ENCODE measurements at regions not wholly inside any gene's neighbourhood (a gene's known extent, or its start where the extent isn't known, plus 50 kb on each side); places are given as distances from the start of the nearest gene placed in this dataset.
"Not testable (repeated sequence)": the region's sequence is repeated elsewhere in the genome, so short reads cannot be mapped to it uniquely, and the experiment has no call there.

DNA sequence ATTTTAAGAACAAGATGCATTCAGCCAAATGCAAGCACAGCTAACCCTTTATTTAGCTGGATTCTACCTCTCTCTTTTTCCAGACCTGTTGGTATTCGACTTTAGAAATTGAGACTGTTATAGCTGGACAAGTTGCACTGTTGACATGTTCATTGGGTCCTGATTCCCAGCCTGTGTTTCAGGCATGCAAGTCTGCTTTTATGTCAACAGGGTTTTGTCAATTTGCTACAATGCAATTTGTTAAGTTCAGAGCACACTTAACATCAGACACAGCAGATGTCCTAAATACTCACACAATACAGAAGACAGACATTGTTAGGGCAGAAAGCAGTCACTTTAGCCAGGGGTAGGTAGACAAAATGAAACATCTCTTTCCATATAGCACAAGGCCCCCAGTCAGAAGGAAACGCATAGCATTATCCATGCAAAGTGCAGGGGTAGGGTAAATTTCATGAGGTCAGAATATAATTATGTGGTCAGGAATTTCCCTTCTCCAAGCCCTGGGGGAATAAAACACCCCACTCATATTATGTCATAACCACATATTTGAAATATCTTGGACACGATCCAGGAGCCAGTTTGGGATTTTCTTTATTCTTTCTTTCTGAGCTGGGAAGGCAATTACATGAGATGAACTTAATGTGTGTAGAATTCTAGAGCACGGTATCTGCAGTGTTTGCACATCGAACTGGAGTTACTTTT, 504.1 kb downstream of the NTRK3 start:
- DNase-seq: no peak

GRCh38 chr15:87748483-87748882, 508.1 kb downstream of the NTRK3 start:
- DNase-seq: no peak

- no peak for DNase-seq
These were observed 509.5 kb downstream of the NTRK3 start for GRCh38 chr15:87747087-87747486.

GRCh38 chr15:87746333-87746732, 510.2 kb downstream of the NTRK3 start:
- no peak for DNase-seq

DNA sequence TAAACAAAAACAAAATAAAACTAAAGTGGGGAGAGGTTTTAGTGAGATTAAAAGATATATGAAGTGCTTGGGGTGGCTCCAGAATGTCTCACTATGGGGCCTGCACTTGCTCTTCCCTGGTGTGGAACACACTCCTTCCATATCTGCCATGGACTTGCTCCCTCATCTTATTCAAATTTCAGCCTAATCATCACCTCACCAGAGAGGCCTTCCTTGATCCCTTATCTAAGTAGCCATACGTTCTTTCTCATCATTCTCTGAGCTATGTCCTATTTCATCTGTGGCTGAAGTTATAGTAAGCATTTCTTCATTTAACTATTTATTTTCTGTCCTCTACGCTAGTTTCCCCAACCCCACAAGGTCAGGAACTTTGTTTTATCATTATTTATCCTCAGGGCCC, 511.7 kb downstream of the NTRK3 start:
- no peak for DNase-seq

DNA sequence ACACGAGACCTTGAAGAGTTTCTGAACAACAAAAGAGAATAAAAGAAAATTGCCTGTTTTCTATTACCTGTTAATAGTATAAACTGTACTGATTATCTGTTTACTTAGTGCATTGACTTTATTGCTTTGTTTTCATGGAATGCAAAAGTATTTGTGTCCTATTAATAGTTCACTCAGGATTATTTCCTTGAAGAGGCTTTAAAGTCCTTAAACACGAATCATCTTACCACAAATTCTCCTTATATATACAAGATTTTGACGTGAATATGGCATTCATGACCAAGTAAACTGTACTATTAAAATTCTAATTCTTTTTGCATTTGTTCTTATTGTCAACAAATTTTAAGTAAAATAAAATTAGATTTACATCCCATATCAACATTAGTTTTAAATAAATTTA, 513.0 kb downstream of the NTRK3 start:
- DNase-seq: no peak

- DNase-seq: no peak
These were observed 515.2 kb downstream of the NTRK3 start for GRCh38 chr15:87741350-87741749.

DNA sequence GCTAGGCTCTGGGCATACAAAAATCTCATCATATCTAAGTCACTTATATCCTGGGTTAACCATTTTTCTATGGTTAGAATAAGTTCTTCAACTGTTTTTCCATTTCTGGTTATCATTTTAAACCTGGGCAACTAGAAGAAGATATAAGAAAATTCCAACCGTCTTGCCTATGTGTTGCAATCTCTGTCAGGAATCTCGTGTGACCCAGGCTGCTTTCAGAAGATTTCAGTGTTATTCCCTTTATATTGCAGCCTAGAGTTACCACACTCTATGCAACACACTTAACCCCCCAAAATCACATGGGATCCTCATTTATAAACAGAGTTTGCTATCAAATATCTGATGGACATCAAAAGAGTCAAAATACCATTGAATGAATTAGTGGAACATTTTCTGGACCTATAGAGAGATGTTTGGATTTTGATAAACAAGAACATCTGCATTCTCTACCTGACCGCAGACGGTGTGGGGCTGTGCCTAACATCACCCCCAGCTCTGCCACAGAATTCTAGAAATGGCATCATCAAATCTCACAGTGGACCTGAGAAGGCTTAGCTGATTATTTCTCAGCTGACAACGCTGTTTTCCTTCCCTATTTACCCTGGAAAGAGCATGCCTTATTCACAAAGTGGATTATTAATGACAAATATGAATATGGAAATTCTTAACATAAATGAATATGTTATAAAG, 515.7 kb downstream of the NTRK3 start:
- no peak for DNase-seq

DNA sequence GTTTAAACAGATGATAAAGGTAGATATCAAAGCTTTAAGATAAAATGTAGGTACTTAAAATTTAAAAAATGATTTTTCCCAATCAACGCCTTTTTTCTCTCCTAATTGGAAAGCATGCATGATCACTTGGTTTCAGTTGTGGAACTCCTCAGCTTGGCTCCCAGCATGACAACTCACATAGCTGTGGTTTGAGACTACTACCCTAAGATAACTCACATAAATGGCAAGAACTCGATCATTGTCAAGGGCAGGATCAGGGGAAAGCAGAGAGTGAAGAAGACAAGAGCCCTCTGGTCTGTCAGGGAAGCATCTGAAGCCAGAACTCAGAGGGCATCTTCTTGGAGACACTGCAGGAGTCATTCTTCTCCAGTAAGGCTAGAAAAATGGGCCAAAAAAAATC, 516.7 kb downstream of the NTRK3 start:
- DNase-seq: no peak

DNA sequence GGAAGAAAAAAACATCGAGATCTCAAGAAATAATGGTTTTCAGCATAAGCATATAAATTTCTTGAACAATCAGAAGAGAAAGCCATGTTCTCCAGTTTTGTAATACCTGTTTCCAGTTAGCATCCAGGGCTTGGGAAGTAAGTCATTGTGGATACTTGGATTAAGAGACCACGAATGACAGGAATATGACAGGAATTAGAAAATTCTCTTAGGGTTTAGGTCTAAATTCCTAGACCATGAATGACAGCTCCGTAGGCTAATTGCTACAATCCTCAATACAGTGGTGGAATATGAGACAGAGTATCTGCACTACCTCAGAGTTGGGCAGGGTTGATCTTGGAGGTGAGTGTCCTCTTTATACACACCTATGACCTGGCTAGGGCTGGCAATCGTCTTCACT, 517.5 kb downstream of the NTRK3 start:
- DNase-seq: no peak

GRCh38 chr15:87737460-87737859, 519.1 kb downstream of the NTRK3 start:
- DNase-seq: not testable (repeated sequence)

DNA sequence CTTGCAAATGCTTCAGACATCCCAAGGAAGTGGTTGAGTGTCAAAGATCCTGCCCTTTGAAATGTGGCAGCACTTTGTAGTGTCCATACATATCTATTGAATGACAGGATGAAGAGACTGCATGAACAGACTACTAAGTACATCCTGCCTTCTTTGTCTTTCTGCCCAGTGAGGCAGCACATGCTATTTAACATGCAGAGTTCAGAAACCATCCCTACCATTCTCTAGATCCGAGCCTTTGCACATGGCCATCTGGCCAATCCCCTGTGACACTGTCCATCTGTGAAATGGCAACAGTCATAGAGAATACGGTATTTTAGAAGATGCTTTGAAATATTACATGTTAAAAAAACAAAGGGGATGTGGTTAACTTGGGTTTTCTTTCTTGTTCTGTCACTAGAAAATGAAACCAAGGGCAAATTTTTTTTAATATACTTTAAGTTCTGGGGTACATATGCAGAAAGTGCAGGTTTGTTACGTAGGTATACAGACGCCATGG, 519.6 kb downstream of the NTRK3 start:
- DNase-seq: no peak

DNA sequence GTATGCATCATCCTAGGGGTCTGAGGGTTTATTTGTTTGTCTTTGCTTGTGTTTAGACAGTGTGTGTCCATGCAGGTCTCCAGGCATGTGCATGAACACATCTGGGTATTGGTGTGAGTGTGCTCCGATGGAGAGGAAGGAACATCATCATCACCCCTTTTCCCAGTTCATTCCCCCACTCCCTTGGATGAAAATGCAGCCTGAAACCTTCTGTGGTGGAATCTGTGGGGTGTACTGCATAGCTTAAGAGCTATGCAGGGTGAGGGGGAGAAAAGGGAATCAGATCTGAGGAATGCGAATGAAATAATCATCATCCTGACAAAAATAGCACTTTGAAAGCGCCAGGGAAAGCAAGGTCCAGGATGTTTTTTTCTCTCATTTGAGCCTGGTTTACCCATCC, 520.1 kb downstream of the NTRK3 start:
- no peak for DNase-seq

GRCh38 chr15:87735522-87735921, 521.0 kb downstream of the NTRK3 start:
- no peak for DNase-seq

DNA sequence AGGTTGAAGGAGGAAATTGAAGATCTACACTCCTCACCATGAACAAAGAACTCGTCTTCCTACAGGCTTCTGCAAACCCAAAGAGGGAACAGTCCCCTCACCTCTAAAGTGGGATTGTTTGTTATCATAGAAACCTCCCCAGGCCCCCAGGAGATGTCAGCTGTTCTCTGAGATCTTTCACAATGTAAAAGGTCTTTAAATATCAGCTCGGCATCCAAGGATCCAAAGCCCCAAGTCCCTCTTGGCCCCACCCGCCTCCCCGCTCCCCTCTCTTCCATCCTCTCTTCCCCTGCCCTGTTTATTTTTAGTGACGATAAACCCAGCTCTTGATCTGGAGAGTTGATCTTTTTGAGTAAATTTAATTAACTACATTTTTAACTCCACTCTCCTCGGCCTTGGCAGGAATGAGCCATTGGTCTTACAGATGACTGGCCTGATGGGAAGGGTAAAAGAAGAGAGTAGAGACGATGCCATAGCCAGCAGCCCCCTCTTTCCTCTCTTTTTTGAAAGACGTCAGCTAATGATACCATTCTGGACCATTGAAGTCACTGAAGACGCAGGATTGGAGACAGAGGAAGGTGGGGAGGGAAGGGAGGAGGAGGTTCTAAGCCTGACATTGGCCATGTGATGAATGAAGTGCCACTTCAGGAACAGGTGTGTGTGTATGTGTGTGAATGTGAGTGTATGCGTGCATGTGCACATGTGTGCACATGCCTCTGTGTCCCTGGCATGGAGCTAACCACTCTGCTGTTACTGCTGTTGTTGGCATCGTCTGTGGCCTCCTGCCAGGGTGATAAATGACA, 521.8 kb downstream of the NTRK3 start:
- no peak for DNase-seq

DNA sequence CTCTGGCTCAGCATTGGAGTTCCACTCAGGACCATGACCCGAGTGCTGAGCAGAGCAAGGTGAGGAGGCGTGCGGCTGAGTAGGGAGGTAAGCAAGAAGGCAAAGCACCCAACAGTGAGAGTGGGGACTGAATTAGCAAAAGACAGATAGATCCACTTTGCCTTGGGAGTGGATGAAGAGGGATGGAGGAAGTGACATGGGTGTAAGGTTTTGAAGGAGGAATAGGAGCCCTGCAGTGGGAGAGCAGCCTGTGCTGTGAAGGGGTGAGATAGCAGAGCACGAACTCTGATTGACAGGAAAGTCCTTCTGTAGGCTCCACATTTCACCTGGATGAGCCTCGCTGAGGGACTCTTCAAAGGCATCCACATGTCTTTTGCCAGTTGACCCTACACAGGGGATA, 522.6 kb downstream of the NTRK3 start:
- DNase-seq: no peak

DNA sequence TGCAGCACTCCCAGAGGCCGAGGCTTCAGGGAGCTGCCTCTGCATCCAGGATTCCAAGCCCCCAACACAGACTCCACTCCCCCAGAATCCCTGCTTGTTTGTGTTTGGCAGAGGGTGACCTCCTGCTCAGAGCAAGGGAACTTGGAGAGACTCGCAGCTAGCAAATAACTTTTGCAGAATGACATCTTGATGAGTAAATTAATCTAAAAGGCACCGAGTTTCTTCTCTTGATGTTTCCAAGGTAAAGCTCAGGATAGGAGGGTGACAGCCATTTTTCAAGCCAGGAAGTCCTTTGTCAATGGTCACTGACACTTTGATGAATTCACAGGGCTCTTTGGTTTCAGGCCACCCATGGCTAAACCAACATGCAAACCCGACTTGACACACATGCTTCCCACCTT, 523.0 kb downstream of the NTRK3 start:
- no peak for DNase-seq

DNA sequence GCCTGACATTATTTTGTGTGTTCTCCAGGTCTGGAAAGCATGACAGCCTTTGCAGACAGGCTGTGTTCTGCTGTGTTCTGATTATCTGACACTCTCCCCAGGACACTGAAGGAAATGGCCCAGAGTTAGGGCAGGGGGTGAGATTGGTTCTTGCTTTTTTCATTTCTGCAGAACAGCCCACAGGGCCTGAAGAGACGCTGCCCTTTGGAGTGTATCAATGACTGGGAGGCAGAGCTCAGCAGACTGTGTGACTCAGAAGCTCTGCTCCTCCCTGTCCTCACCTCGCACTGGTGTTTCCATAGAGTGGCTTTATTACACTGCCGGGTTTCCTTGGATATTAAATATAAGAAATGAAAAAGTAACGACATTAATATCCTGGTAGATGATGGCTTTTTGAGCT, 523.6 kb downstream of the NTRK3 start:
- DNase-seq: no peak

DNA sequence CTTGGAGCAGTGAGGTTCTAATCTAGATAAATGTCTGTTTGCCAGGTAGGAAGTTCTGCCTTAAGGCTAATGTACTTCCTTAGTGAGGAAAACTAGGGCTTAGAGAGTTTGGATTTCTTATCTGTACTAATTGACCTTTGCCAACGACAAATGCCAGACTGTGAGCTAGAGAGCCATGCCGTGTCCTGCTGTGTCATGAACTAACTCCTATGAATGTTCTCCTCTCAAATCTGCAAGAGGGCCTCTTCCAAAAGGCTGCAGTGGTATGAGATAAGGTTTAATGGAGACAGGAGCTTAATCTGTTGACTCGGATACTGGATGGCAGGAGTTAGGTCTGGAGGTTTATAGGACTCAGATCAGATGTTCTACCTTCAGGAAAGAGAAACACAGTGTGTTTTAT, 524.9 kb downstream of the NTRK3 start:
- DNase-seq: no peak

GRCh38 chr15:87730706-87731105, 525.8 kb downstream of the NTRK3 start:
- DNase-seq: no peak

GRCh38 chr15:87728998-87729397, 527.5 kb downstream of the NTRK3 start:
- no peak for DNase-seq

DNA sequence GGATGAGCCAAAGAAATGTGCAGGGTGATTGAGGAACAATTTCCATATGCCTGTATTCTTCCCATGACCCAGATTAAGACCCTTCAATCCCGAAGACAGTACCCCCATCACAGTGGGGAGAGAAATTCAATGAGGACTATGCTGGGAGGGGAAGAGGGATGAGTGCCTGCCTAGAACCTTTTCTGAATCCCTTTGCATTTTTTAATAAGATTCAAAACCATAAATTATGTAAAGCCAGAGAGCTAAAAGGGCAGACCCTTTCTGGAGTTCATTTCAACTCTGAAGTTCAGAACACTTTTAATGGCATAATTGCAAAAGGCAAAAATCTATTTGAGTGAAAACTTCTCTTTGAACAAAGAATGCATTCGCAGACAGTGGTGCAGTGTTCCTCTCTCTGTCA, 529.5 kb downstream of the NTRK3 start:
- DNase-seq: no peak

DNA sequence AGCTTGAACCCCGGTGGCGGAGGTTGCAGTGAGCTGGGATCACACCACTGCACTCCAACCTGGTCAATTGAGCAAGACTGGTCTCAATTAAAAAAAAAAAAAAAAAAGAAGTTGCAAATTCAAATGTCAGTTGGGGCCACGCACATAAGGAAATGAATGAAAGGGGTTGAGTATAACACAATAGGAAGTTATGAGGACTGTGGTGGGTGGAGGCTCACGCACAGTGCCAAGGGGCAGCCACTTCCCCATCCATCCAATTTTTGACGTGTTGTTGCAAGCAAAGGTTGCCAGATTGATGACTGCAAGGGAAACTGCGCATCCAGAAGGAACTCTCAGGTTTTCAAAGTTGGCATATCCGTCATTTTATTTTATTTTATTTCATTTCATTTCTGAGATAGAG, 532.2 kb downstream of the NTRK3 start:
- DNase-seq: no peak

Data from SHP77 (cell line).